CD4-positive, alpha-beta T cell (primary cell): ENCODE measurements at regions not wholly inside any gene's neighbourhood (a gene's known extent, or its start where the extent isn't known, plus 50 kb on each side); places are given as distances from the start of the nearest gene placed in this dataset.

ENCODE experiments used
- ATAC-seq: fragments of 200-7000 bp; cut with Tn5 transposase; one replicate; pipeline ENCODE4 v1.10.0; 2022; ENCODE audit warnings: mild to moderate bottlenecking; ENCODE audit not compliant: poor library complexity
- CTCF ChIA-PET: fragments of 350-600 bp; sonication (Branson Sonifier 250); formaldehyde crosslinking; loops from one replicate; lab custom pipeline; 2021; ENCODE audit warnings: antibody characterized with exemption, inconsistent platforms; lab: Charles Lee
- POLR2A ChIA-PET: fragments of 350-600 bp; sonication (Branson Sonifier 250); formaldehyde crosslinking; loops from one replicate; lab custom pipeline; 2021; ENCODE audit warnings: antibody characterized with exemption, inconsistent platforms; lab: Charles Lee
- DNase-seq, 14 experiments: peaks; one replicate each; pipeline ENCODE4 v3.0.0-alpha.2; 2013 to 2020; ENCODE audit warnings: mixed read lengths in 2 of 14
- H3K27ac ChIP-seq, 2 donors: one replicate each; pipeline versions ENCODE4 v1.5.1 to v1.7.0; 2013; ENCODE audit warnings: low read length in 2 of 2, low read depth in 1 of 2, mild to moderate bottlenecking in 1 of 2
- H3K27me3 ChIP-seq, 2 experiments: 1 replicate in 1 of 2; 2 replicates in 1 of 2; pipeline versions ENCODE4 v1.6.1 to v1.7.0; 2013; ENCODE audit warnings: low read length in 2 of 2, control low read depth in 1 of 2, mild to moderate bottlenecking in 1 of 2, moderate library complexity in 1 of 2; ENCODE audit not compliant: insufficient read depth in 2 of 2, control insufficient read depth in 1 of 2
- H3K36me3 ChIP-seq: one replicate; pipeline ENCODE4 v1.6.1; 2013; ENCODE audit warnings: low read length, control low read depth; ENCODE audit not compliant: insufficient read depth
- H3K4me1 ChIP-seq: one replicate; pipeline ENCODE4 v1.6.1; 2013; ENCODE audit warnings: low read length, control low read depth; ENCODE audit not compliant: insufficient read depth
- H3K4me3 ChIP-seq: one replicate; pipeline ENCODE4 v1.5.1; 2013; ENCODE audit warnings: mild to moderate bottlenecking, low read length, moderate library complexity
- H3K9me3 ChIP-seq, 2 experiments: 1 replicate in 1 of 2; 2 replicates in 1 of 2; pipeline versions ENCODE4 v1.6.1 to v1.7.0; 2013; ENCODE audit warnings: low read length in 2 of 2, mild to moderate bottlenecking in 2 of 2, control low read depth in 1 of 2, moderate library complexity in 1 of 2; ENCODE audit not compliant: control insufficient read depth in 1 of 2, insufficient read depth in 1 of 2
- H3K27ac Mint-ChIP-seq: one replicate; pipeline ENCODE4 v1.8.0; 2020; ENCODE audit warnings: mixed read lengths
- H3K27me3 Mint-ChIP-seq: one replicate; pipeline ENCODE4 v1.8.0; 2021; ENCODE audit warnings: mixed read lengths
- H3K36me3 Mint-ChIP-seq: one replicate; pipeline ENCODE4 v1.8.0; 2021; ENCODE audit warnings: low read depth, mixed read lengths
- H3K4me1 Mint-ChIP-seq: one replicate; pipeline ENCODE4 v1.8.0; 2021; ENCODE audit warnings: low read depth, mixed read lengths
- H3K4me3 Mint-ChIP-seq: one replicate; pipeline ENCODE4 v1.8.0; 2020; ENCODE audit warnings: mild to moderate bottlenecking, mixed read lengths
- H3K9me3 Mint-ChIP-seq: one replicate; pipeline ENCODE4 v1.8.0; 2020; ENCODE audit warnings: mixed read lengths
- intact Hi-C, 2 experiments: fragments of 100-400 bp; cut with DNase I in 1 of 2; cut with micrococcal nuclease in 1 of 2; formaldehyde crosslinking; loops; one replicate each; pipeline versions ENCODE4 v1.15.1 to v1.9.0; 2023 to 2025; cut with DNase I, micrococcal nuclease
- TF ChIP-seq, protein P1 (sequence below): fragments of 200-600 bp; IDR thresholded peaks from one replicate; pipeline ENCODE4 v1.8.0; 2022; ENCODE audit warnings: antibody characterized with exemption, mild to moderate bottlenecking

DNA sequence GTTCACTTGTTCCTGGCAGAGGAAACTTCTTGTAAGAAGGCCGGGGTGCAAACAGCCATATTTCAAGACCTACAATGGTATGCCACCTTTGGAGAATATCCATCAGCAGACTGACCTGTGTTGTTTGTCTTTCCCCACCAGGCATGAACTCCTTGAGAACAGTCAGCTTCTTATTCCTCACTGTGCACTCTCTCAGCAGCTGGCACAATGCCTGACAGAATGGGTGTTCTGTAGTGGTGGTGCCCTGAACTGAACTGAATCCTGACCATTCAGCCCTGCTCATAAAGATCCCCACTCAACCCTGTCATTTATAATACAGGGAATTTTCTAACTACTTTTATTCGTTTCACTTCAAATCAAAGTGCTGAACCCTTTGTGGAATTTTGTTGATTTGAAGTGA is 206.9 kb downstream of the COX7C start:
- Histone ChIP-seq H3K36me3 (no peaks in the 10 kb centered on the region), H3K4me3 (no peak overlapping the region), H3K27me3 (no peaks in the 10 kb centered on the region), H3K9me3 (no peaks in the 10 kb centered on the region), H3K27ac (no peak overlapping the region), H3K4me1 (no peaks in the 10 kb centered on the region)
- no peak overlapping the region for H3K4me3 Mint-ChIP-seq
- POLR2A ChIA-PET: no interaction called here
- no peaks in the 10 kb centered on the region for H3K4me1 Mint-ChIP-seq
- H3K27ac Mint-ChIP-seq: no peak overlapping the region
- CTCF ChIA-PET: no interaction called here
- no peaks in the 10 kb centered on the region for H3K36me3 Mint-ChIP-seq
- intact Hi-C loops: no loop called here
- TF ChIP-seq, protein P1, sequence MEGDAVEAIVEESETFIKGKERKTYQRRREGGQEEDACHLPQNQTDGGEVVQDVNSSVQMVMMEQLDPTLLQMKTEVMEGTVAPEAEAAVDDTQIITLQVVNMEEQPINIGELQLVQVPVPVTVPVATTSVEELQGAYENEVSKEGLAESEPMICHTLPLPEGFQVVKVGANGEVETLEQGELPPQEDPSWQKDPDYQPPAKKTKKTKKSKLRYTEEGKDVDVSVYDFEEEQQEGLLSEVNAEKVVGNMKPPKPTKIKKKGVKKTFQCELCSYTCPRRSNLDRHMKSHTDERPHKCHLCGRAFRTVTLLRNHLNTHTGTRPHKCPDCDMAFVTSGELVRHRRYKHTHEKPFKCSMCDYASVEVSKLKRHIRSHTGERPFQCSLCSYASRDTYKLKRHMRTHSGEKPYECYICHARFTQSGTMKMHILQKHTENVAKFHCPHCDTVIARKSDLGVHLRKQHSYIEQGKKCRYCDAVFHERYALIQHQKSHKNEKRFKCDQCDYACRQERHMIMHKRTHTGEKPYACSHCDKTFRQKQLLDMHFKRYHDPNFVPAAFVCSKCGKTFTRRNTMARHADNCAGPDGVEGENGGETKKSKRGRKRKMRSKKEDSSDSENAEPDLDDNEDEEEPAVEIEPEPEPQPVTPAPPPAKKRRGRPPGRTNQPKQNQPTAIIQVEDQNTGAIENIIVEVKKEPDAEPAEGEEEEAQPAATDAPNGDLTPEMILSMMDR: no peak
- no peaks in the 10 kb centered on the region for H3K9me3 Mint-ChIP-seq
- DNase-seq (no peak), ATAC-seq (no peak)
- no peaks in the 10 kb centered on the region for H3K27me3 Mint-ChIP-seq

DNA sequence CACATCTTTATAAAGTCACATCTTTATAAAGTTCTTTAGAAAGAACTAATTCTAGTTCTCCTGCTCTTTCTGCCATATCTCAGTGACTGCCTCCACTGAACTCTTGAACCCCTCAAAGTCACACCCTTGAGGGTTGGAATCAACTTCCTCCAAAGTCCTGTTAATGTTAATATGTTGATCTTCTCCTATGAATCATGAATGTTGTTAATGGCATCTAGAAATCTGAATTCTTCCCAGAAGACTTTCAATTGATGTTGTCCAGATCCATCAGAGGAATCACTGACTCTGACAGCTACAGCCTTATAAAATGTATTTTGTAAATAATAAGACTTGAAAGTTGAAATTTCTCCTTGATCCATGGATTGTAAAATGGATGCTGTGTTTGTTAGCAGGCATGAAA is 213.4 kb downstream of the COX7C start:
- intact Hi-C loops: no loop called here
- no peaks in the 10 kb centered on the region for H3K4me1 Mint-ChIP-seq
- H3K27ac Mint-ChIP-seq: no peak overlapping the region
- TF ChIP-seq, protein P1: no peak
- Histone ChIP-seq H3K27ac (no peak overlapping the region), H3K9me3 (no peaks in the 10 kb centered on the region), H3K36me3 (no peaks in the 10 kb centered on the region), H3K4me1 (no peaks in the 10 kb centered on the region), H3K27me3 (no peaks in the 10 kb centered on the region), H3K4me3 (no peak overlapping the region)
- H3K36me3 Mint-ChIP-seq: no peaks in the 10 kb centered on the region
- CTCF ChIA-PET: no interaction called here
- no peak overlapping the region for H3K4me3 Mint-ChIP-seq
- POLR2A ChIA-PET: no interaction called here
- no peak for ATAC-seq
- no peak for DNase-seq
- peaks cover 5% of the 10 kb centered on the region for H3K27me3 Mint-ChIP-seq
- H3K9me3 Mint-ChIP-seq: no peaks in the 10 kb centered on the region

DNA sequence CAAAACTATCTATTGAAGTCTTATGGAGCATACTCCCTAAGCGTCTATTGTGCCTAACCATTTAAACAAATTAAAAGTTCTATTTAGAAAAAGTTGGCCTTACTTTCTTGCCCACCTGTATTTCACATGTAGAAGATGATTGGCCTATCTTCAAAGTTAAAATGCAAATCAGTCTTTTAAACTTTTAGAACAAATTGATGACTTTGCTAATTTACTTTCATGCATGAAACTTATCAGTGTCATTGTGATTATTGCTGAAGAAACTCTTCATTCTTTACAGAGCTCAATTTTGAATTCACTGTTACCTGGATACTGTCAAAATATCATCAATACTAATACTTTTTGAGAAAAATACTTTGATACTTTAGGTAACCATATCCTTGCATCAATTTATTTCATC is 216.1 kb downstream of the COX7C start:
- no peaks in the 10 kb centered on the region for H3K4me1 ChIP-seq
- ChIA-PET POLR2A (no interaction called here), CTCF (no interaction called here)
- intact Hi-C loops: no loop called here
- no peak for ATAC-seq
- no peaks in the 10 kb centered on the region for H3K36me3 ChIP-seq
- TF ChIP-seq, protein P1: no peak
- no peaks in the 10 kb centered on the region for H3K9me3 ChIP-seq
- no peak overlapping the region for H3K4me3 ChIP-seq
- H3K9me3 Mint-ChIP-seq: no peaks in the 10 kb centered on the region
- no peaks in the 10 kb centered on the region for H3K36me3 Mint-ChIP-seq
- H3K27me3 ChIP-seq: no peaks in the 10 kb centered on the region
- no peak overlapping the region for H3K27ac Mint-ChIP-seq
- no peak overlapping the region for H3K27ac ChIP-seq
- H3K4me1 Mint-ChIP-seq: no peaks in the 10 kb centered on the region
- H3K4me3 Mint-ChIP-seq: no peak overlapping the region
- peaks cover 5% of the 10 kb centered on the region for H3K27me3 Mint-ChIP-seq
- no peak for DNase-seq
